K562 (cell line): ENCODE measurements at regions not wholly inside any gene's neighbourhood (a gene's known extent, or its start where the extent isn't known, plus 50 kb on each side); places are given as distances from the start of the nearest gene placed in this dataset.

ENCODE experiments used
- MBD2 ChIP-seq: sonication (generic); IDR thresholded peaks from 2 replicates; pipeline ENCODE4 v1.6.1; 2016; ENCODE audit warnings: low read depth, borderline replicate concordance
- THRAP3 ChIP-seq: fragments of 450-650 bp; IDR thresholded peaks from 2 replicates; pipeline ENCODE4 v1.6.1; 2016; ENCODE audit warnings: mild to moderate bottlenecking, inconsistent platforms, borderline replicate concordance
- ZFP91 ChIP-seq: sonication (generic); formaldehyde crosslinking; IDR thresholded peaks from 2 replicates; pipeline ENCODE4 v1.8.0; 2022; ENCODE audit warnings: mild to moderate bottlenecking, missing genetic modification reagents
- ZMIZ1 ChIP-seq, 2 experiments: fragments of 150-350 bp in 1 of 2; IDR thresholded peaks; 2 replicates each; pipeline ENCODE4 v1.6.1; 2012 to 2016; ENCODE audit warnings: low read depth in 2 of 2, low read length in 2 of 2, mild to moderate bottlenecking in 1 of 2, moderate library complexity in 1 of 2

- TF ChIP-seq ZMIZ1 (IDR thresholded peaks at IDR 0.05; ENCODE audit: low read depth in 2 of 2, low read length in 2 of 2) (no peak), THRAP3 (no peak), ZFP91 (no peak), MBD2 (no peak)
These were observed 338.8 kb downstream of the MATN1 start (continued) for GRCh38 chr1:30384286-30385245.
